CD4-positive, alpha-beta T cell (primary cell): ENCODE measurements at regions not wholly inside any gene's neighbourhood (a gene's known extent, or its start where the extent isn't known, plus 50 kb on each side); places are given as distances from the start of the nearest gene placed in this dataset.
"Not testable (repeated sequence)": the region's sequence is repeated elsewhere in the genome, so short reads cannot be mapped to it uniquely, and the experiment has no call there.

ENCODE experiments used
- ATAC-seq: fragments of 200-7000 bp; cut with Tn5 transposase; one replicate; pipeline ENCODE4 v1.10.0; 2022; ENCODE audit warnings: mild to moderate bottlenecking; ENCODE audit not compliant: poor library complexity
- CTCF ChIA-PET: fragments of 350-600 bp; sonication (Branson Sonifier 250); formaldehyde crosslinking; loops from one replicate; lab custom pipeline; 2021; ENCODE audit warnings: antibody characterized with exemption, inconsistent platforms; lab: Charles Lee
- POLR2A ChIA-PET: fragments of 350-600 bp; sonication (Branson Sonifier 250); formaldehyde crosslinking; loops from one replicate; lab custom pipeline; 2021; ENCODE audit warnings: antibody characterized with exemption, inconsistent platforms; lab: Charles Lee
- DNase-seq, 14 experiments: peaks; one replicate each; pipeline ENCODE4 v3.0.0-alpha.2; 2013 to 2020; ENCODE audit warnings: mixed read lengths in 2 of 14
- H3K27ac ChIP-seq, 2 donors: one replicate each; pipeline versions ENCODE4 v1.5.1 to v1.7.0; 2013; ENCODE audit warnings: low read length in 2 of 2, low read depth in 1 of 2, mild to moderate bottlenecking in 1 of 2
- H3K27me3 ChIP-seq, 2 experiments: 1 replicate in 1 of 2; 2 replicates in 1 of 2; pipeline versions ENCODE4 v1.6.1 to v1.7.0; 2013; ENCODE audit warnings: low read length in 2 of 2, control low read depth in 1 of 2, mild to moderate bottlenecking in 1 of 2, moderate library complexity in 1 of 2; ENCODE audit not compliant: insufficient read depth in 2 of 2, control insufficient read depth in 1 of 2
- H3K36me3 ChIP-seq: one replicate; pipeline ENCODE4 v1.6.1; 2013; ENCODE audit warnings: low read length, control low read depth; ENCODE audit not compliant: insufficient read depth
- H3K4me1 ChIP-seq: one replicate; pipeline ENCODE4 v1.6.1; 2013; ENCODE audit warnings: low read length, control low read depth; ENCODE audit not compliant: insufficient read depth
- H3K4me3 ChIP-seq: one replicate; pipeline ENCODE4 v1.5.1; 2013; ENCODE audit warnings: mild to moderate bottlenecking, low read length, moderate library complexity
- H3K9me3 ChIP-seq, 2 experiments: 1 replicate in 1 of 2; 2 replicates in 1 of 2; pipeline versions ENCODE4 v1.6.1 to v1.7.0; 2013; ENCODE audit warnings: low read length in 2 of 2, mild to moderate bottlenecking in 2 of 2, control low read depth in 1 of 2, moderate library complexity in 1 of 2; ENCODE audit not compliant: control insufficient read depth in 1 of 2, insufficient read depth in 1 of 2
- H3K27ac Mint-ChIP-seq: one replicate; pipeline ENCODE4 v1.8.0; 2020; ENCODE audit warnings: mixed read lengths
- H3K27me3 Mint-ChIP-seq: one replicate; pipeline ENCODE4 v1.8.0; 2021; ENCODE audit warnings: mixed read lengths
- H3K36me3 Mint-ChIP-seq: one replicate; pipeline ENCODE4 v1.8.0; 2021; ENCODE audit warnings: low read depth, mixed read lengths
- H3K4me1 Mint-ChIP-seq: one replicate; pipeline ENCODE4 v1.8.0; 2021; ENCODE audit warnings: low read depth, mixed read lengths
- H3K4me3 Mint-ChIP-seq: one replicate; pipeline ENCODE4 v1.8.0; 2020; ENCODE audit warnings: mild to moderate bottlenecking, mixed read lengths
- H3K9me3 Mint-ChIP-seq: one replicate; pipeline ENCODE4 v1.8.0; 2020; ENCODE audit warnings: mixed read lengths
- intact Hi-C, 2 experiments: fragments of 100-400 bp; cut with DNase I in 1 of 2; cut with micrococcal nuclease in 1 of 2; formaldehyde crosslinking; loops; one replicate each; pipeline versions ENCODE4 v1.15.1 to v1.9.0; 2023 to 2025; cut with DNase I, micrococcal nuclease
- TF ChIP-seq, protein P1 (sequence below): fragments of 200-600 bp; IDR thresholded peaks from one replicate; pipeline ENCODE4 v1.8.0; 2022; ENCODE audit warnings: antibody characterized with exemption, mild to moderate bottlenecking

DNA sequence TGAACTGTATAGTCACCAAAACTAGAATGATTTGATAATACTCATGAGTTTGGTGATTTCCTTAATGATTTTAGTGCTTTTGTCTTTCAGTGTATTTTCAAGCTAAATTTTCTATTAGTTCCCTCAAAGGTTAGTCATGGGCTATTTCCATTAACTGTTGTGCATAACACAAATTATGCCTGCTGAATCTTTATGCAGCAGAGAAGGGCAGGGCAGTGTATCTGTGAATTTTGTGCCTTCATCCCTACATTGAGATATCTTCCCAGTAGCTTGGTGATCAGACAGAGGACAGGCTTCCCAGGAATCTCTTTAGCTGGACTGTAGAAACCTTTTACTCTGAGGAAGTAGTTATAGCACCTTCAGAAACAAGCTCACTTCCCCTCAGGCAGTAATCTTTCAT, 1036.9 kb downstream of the EFNA5 start:
- H3K27me3 Mint-ChIP-seq, result no peaks in the 10 kb centered on the region
- H3K27me3 ChIP-seq, result no peaks in the 10 kb centered on the region
- no peaks in the 10 kb centered on the region for H3K9me3 ChIP-seq
- ChIA-PET CTCF (no interaction called here), POLR2A (no interaction called here)
- no peak overlapping the region for H3K27ac ChIP-seq
- TF ChIP-seq, protein P1, sequence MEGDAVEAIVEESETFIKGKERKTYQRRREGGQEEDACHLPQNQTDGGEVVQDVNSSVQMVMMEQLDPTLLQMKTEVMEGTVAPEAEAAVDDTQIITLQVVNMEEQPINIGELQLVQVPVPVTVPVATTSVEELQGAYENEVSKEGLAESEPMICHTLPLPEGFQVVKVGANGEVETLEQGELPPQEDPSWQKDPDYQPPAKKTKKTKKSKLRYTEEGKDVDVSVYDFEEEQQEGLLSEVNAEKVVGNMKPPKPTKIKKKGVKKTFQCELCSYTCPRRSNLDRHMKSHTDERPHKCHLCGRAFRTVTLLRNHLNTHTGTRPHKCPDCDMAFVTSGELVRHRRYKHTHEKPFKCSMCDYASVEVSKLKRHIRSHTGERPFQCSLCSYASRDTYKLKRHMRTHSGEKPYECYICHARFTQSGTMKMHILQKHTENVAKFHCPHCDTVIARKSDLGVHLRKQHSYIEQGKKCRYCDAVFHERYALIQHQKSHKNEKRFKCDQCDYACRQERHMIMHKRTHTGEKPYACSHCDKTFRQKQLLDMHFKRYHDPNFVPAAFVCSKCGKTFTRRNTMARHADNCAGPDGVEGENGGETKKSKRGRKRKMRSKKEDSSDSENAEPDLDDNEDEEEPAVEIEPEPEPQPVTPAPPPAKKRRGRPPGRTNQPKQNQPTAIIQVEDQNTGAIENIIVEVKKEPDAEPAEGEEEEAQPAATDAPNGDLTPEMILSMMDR, result no peak
- no peaks in the 10 kb centered on the region for H3K36me3 Mint-ChIP-seq
- H3K27ac Mint-ChIP-seq, result no peak overlapping the region
- intact Hi-C loops, result no loop called here
- DNase-seq (no peak), ATAC-seq (no peak)
- H3K36me3 ChIP-seq, result no peaks in the 10 kb centered on the region
- no peak overlapping the region for H3K4me3 ChIP-seq
- H3K9me3 Mint-ChIP-seq, result peaks cover 8% of the 10 kb centered on the region
- no peak overlapping the region for H3K4me3 Mint-ChIP-seq
- H3K4me1 Mint-ChIP-seq, result no peaks in the 10 kb centered on the region
- no peaks in the 10 kb centered on the region for H3K4me1 ChIP-seq

DNA sequence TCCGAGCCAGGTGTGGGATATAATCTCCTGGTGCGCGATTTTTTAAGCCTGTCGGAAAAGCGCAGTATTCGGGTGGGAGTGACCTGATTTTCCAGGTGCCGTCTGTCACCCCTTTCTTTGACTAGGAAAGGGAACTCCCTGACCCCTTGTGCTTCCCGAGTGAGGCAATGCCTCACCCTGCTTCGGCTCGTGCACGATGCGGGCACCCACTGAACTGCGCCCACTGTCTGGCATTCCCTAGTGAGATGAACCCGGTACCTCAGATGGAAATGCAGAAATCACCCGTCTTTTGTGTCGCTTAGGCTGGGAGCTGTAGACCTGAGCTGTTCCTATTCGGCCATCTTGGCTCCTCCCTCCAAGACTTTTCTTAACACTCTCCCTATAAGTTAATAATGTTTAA, 1042.3 kb downstream of the EFNA5 start:
- POLR2A ChIA-PET, H3K27me3 Mint-ChIP-seq, CTCF ChIA-PET: not testable (repeated sequence)

DNA sequence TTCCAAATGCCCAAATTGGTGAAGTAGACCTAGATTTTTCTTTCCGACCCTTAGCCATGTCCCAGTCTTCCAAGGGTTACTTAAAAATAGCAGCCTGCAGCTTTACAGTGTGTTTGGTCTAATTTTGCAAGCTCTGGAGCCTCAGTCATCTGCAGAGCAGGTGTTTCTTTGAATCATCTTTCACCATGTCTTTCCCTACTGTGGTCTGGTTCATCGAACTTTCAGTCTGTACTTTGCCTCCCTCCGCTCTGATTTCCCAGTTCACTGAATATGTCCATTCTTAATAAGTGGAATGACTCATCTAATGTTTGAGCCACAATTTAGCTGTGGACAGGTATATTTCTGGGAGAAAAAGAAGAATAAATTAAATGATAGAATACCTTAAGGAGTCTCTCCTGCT, 1060.7 kb downstream of the EFNA5 start:
- Histone ChIP-seq H3K27ac (no peak overlapping the region), H3K36me3 (no peaks in the 10 kb centered on the region), H3K4me1 (no peaks in the 10 kb centered on the region), H3K27me3 (no peaks in the 10 kb centered on the region), H3K4me3 (no peak overlapping the region), H3K9me3 (peaks cover 0 to 4% of the 10 kb centered on the region in 2 experiments)
- CTCF ChIA-PET, result no interaction called here
- TF ChIP-seq, protein P1, result no peak
- ATAC-seq, result no peak
- H3K36me3 Mint-ChIP-seq, result no peaks in the 10 kb centered on the region
- intact Hi-C loops, result no loop called here
- no peaks in the 10 kb centered on the region for H3K27me3 Mint-ChIP-seq
- no peak overlapping the region for H3K4me3 Mint-ChIP-seq
- peaks cover 3% of the 10 kb centered on the region for H3K9me3 Mint-ChIP-seq
- H3K27ac Mint-ChIP-seq, result no peak overlapping the region
- no peaks in the 10 kb centered on the region for H3K4me1 Mint-ChIP-seq
- DNase-seq, result no peak
- POLR2A ChIA-PET, result no interaction called here

More for the DNA sequence above, 1042.3 kb downstream of the EFNA5 start:
- H3K4me1 ChIP-seq, H3K4me1 Mint-ChIP-seq, H3K4me3 ChIP-seq, H3K36me3 Mint-ChIP-seq, H3K9me3 ChIP-seq, intact Hi-C loops, H3K27me3 ChIP-seq, ATAC-seq, H3K27ac Mint-ChIP-seq, H3K4me3 Mint-ChIP-seq, DNase-seq, H3K9me3 Mint-ChIP-seq, H3K36me3 ChIP-seq, H3K27ac ChIP-seq: not testable (repeated sequence)

DNA sequence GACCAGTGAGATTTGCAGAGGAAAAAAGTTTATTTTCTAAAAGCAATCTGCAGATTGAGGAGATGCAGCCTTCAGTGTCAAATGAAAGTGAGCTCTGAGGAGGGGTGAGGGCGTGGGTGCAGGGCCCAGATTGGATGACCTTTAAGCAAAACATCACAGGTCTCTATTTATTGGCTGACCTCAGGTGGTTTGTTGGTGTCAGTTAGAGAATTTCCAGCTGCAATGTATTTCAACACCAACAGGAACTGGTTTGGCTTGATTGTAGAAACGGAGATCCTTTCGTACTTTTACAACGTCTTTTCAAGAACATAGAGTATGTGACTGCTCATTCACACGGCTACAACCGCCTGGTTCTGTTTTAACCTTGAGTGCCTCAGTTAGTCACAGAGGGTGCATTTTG, 1069.1 kb downstream of the EFNA5 start:
- DNase-seq (no peak), ATAC-seq (no peak)
- no peaks in the 10 kb centered on the region for H3K36me3 ChIP-seq
- H3K4me3 ChIP-seq, result no peak overlapping the region
- no peaks in the 10 kb centered on the region for H3K27me3 ChIP-seq
- ChIA-PET POLR2A (no interaction called here), CTCF (no interaction called here)
- Mint-ChIP-seq H3K4me3 (no peak overlapping the region), H3K27me3 (no peaks in the 10 kb centered on the region), H3K9me3 (peaks cover 8% of the 10 kb centered on the region), H3K27ac (no peak overlapping the region), H3K4me1 (no peaks in the 10 kb centered on the region), H3K36me3 (no peaks in the 10 kb centered on the region)
- peaks cover 0 to 3% of the 10 kb centered on the region in 2 experiments for H3K9me3 ChIP-seq
- no peak overlapping the region for H3K27ac ChIP-seq
- TF ChIP-seq, protein P1, result no peak
- intact Hi-C loops, result no loop called here
- H3K4me1 ChIP-seq, result no peaks in the 10 kb centered on the region
